ENCODE measurements at regions not wholly inside any gene's neighbourhood (a gene's known extent, or its start where the extent isn't known, plus 50 kb on each side); places are given as distances from the start of the nearest gene placed in this dataset.
"Not testable (repeated sequence)": the region's sequence is repeated elsewhere in the genome, so short reads cannot be mapped to it uniquely, and the experiment has no call there.

DNA sequence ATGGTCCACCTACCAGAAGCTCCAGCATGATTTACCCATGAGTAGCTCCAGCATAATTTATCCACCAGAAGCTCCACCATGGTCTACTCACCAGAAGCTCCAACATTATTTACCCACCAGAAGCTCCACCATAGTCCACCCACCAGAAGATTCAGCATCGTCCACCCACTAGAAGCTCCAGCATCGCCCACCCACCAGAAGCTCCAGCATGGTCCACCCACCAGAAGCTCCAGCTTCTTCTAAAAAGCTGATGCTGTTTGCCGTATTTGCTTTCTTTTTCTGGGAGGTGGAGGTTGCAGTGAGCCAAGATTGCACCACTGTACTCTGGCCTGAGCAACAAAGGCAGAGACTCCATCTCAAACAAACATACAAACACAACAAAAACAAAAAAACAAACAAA is 136.2 kb upstream of the TPTE start:
- H4K20me1 ChIP-seq (ENCODE audit: insufficient read depth, low read length); H2AFZ ChIP-seq (ENCODE audit: low read depth, low read length); H3K4me3 ChIP-seq (ENCODE audit: low read depth in 1 of 2, low read length in 2 of 2); H3K4me2 ChIP-seq (ENCODE audit: insufficient read depth, low read length); H3K79me2 ChIP-seq (ENCODE audit: insufficient read depth, low read length); H3K27ac ChIP-seq (ENCODE audit: low read length); H3K4me1 ChIP-seq (ENCODE audit: insufficient read depth, low read length); ATAC-seq (ENCODE audit: insufficient read depth, low read depth); H3K9ac ChIP-seq (ENCODE audit: low read depth, low read length); H3K27me3 ChIP-seq (ENCODE audit: insufficient read depth, low read length, poor library complexity); H3K36me3 ChIP-seq (ENCODE audit: insufficient read depth, low read length); DNase-seq: not testable (repeated sequence)
- peaks cover 41% of the 10 kb centered on the region for H3K9me3 ChIP-seq (ENCODE audit: insufficient read depth, low read length, severe bottlenecking)

DNA sequence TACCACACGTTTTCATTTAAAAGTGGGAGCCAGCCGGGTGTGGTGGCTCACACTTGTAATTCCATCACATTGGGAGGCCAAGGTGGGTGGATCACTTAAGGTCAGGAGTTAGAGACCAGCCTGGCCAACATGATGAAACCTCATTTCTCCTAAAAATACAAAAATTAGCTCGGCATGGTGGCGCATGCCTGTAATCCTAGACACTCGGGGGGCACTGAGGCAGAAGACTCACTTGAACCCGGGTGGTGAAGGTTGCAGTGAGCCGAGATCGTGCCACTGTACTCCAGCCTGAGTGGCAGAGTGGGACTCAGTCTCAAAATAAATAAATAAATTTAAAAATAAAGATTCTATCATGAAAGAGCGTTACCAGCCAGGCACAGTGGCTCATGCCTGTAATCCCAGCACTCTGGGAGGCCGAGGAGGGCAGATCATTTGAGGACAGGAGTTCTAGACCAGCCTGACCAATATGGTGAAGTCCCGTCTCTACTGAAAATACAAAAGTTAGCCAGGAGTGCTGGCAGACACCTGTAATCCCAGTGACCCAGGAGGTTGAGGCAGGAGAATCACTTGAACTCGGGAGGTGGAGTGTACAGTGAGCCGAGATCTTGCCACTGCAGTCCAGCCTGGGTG is 135.4 kb upstream of the TPTE start:
- not testable (repeated sequence) for H3K4me3 ChIP-seq (ENCODE audit: low read depth in 1 of 2, low read length in 2 of 2); H3K4me2 ChIP-seq (ENCODE audit: insufficient read depth, low read length); H3K27me3 ChIP-seq (ENCODE audit: insufficient read depth, low read length, poor library complexity); DNase-seq; H3K36me3 ChIP-seq (ENCODE audit: insufficient read depth, low read length); H3K27ac ChIP-seq (ENCODE audit: low read length); H3K4me1 ChIP-seq (ENCODE audit: insufficient read depth, low read length); H3K9ac ChIP-seq (ENCODE audit: low read depth, low read length); H2AFZ ChIP-seq (ENCODE audit: low read depth, low read length); H4K20me1 ChIP-seq (ENCODE audit: insufficient read depth, low read length); H3K79me2 ChIP-seq (ENCODE audit: insufficient read depth, low read length)
- H3K9me3 ChIP-seq (ENCODE audit: insufficient read depth, low read length, severe bottlenecking) = peaks cover 39% of the 10 kb centered on the region
- 0 out of 3 replicates have a peak, but pooled peaks have one; percentile 32 for ATAC-seq (ENCODE audit: insufficient read depth, low read depth)

DNA sequence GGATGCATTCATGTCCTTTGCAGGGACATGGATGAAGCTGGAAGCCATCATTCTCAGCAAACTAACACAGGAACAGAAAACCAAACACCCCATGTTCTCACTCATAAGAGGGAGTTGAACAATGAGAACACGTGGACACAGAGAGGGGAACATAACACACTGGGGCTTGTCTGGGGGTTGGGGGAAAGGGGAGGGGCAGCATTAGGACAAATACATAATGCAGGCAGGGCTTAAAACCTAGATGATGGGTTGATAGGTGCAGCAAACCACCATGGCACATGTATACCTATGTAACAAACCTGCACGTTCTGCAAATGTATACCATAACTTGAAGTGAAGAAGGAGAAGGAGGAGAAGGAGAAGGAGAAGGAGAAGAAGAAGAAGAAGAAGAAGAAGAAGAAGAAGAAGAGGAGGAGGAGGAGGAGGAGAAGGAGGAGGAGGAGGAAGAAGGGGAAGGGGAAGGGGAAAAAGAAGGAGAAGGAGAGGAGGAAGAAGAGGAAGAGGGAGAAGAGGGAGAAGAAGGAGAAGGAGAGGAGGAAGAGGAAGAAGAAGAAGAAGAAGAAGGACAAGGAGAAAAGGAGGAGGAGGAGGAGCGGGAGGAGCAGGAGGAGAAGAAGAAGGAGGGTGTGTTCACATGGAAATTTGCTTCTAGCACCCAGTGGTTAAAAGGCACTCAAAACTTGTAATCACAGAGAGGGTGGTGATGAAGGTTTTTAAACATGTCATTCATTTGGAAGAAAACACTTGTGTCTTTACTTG is 133.5 kb upstream of the TPTE start:
- H3K4me3 ChIP-seq (ENCODE audit: low read depth in 1 of 2, low read length in 2 of 2) = not testable (repeated sequence)
- peaks cover 26% of the 10 kb centered on the region for H3K9me3 ChIP-seq (ENCODE audit: insufficient read depth, low read length, severe bottlenecking)

DNA sequence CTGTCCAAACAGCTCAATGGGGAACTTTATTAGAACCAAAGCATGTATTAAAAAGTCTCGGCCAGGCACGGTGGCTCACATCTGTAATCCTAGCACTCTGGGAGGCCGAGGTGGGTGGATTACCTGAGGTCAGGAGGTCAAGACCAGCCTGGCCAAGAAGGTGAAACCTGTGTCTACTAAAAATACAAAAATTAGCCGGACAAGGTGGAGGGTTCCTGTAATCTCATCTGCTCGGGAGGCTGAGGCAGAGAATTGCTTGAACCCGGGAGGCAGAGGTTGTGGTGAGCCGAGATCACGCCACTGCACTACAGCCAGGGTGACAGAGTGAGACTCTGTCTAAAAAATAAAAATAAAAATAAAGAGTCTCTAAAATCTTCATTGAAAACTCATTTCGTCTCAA is 132.8 kb upstream of the TPTE start:
- not testable (repeated sequence) for H3K79me2 ChIP-seq (ENCODE audit: insufficient read depth, low read length); H3K4me3 ChIP-seq (ENCODE audit: low read depth in 1 of 2, low read length in 2 of 2); H4K20me1 ChIP-seq (ENCODE audit: insufficient read depth, low read length); H3K4me2 ChIP-seq (ENCODE audit: insufficient read depth, low read length); ATAC-seq (ENCODE audit: insufficient read depth, low read depth); H3K27ac ChIP-seq (ENCODE audit: low read length); H3K36me3 ChIP-seq (ENCODE audit: insufficient read depth, low read length); H3K4me1 ChIP-seq (ENCODE audit: insufficient read depth, low read length); H3K9ac ChIP-seq (ENCODE audit: low read depth, low read length); H2AFZ ChIP-seq (ENCODE audit: low read depth, low read length); H3K27me3 ChIP-seq (ENCODE audit: insufficient read depth, low read length, poor library complexity); DNase-seq
- H3K9me3 ChIP-seq (ENCODE audit: insufficient read depth, low read length, severe bottlenecking) = peaks cover 24% of the 10 kb centered on the region

More for the DNA sequence above, 133.5 kb upstream of the TPTE start:
- H3K27ac ChIP-seq (ENCODE audit: low read length); H3K79me2 ChIP-seq (ENCODE audit: insufficient read depth, low read length); DNase-seq; H3K4me2 ChIP-seq (ENCODE audit: insufficient read depth, low read length); H2AFZ ChIP-seq (ENCODE audit: low read depth, low read length); H4K20me1 ChIP-seq (ENCODE audit: insufficient read depth, low read length); ATAC-seq (ENCODE audit: insufficient read depth, low read depth); H3K4me1 ChIP-seq (ENCODE audit: insufficient read depth, low read length); H3K36me3 ChIP-seq (ENCODE audit: insufficient read depth, low read length); H3K9ac ChIP-seq (ENCODE audit: low read depth, low read length); H3K27me3 ChIP-seq (ENCODE audit: insufficient read depth, low read length, poor library complexity): not testable (repeated sequence)

DNA sequence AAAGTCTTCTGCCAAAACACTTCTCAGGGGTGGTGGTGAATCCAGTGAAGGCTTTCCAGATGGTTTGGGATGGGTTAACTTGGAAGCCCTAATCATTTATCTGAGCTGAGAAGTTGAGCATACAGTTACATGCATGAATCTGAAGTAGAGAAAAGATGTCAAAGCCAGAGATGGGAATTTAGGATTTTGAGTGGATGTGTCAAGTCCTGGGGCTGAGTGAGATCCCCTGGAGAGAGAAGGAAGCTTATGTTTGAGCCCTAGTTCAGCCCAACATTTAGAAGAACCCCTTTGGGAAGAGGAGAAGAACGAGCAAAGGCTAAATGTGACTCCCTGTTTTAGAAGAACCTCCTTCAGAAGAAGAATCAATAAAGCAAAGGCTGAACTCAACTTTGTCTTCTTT is 129.1 kb upstream of the TPTE start:
- not testable (repeated sequence) for H3K27me3 ChIP-seq (ENCODE audit: insufficient read depth, low read length, poor library complexity); H3K27ac ChIP-seq (ENCODE audit: low read length); H3K4me2 ChIP-seq (ENCODE audit: insufficient read depth, low read length); H3K36me3 ChIP-seq (ENCODE audit: insufficient read depth, low read length); H2AFZ ChIP-seq (ENCODE audit: low read depth, low read length); ATAC-seq (ENCODE audit: insufficient read depth, low read depth); H3K4me1 ChIP-seq (ENCODE audit: insufficient read depth, low read length); H3K79me2 ChIP-seq (ENCODE audit: insufficient read depth, low read length); H4K20me1 ChIP-seq (ENCODE audit: insufficient read depth, low read length); H3K4me3 ChIP-seq (ENCODE audit: low read depth in 1 of 2, low read length in 2 of 2); H3K9me3 ChIP-seq (ENCODE audit: insufficient read depth, low read length, severe bottlenecking); DNase-seq; H3K9ac ChIP-seq (ENCODE audit: low read depth, low read length)

DNA sequence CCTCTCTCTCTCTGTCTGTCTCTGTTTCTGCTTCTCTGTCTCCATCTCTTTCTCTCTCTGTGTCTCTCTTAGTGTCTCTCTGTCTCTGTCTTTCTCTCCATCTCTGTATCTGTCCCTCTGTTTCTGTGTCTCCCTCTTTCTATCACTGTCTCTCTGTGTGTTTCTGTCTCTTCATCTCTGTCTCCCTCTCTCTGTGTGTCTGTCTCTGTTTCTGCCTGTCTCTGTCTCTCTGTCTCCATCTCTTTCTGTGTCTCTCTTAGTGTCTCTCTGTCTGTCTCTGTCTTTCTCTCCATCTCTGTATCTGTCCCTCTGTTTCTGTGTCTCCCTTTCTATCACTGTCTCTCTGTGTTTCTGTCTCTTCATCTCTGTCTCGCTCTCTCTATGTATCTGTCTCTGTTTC is 125.4 kb upstream of the TPTE start:
- DNase-seq; H3K4me1 ChIP-seq (ENCODE audit: insufficient read depth, low read length); H2AFZ ChIP-seq (ENCODE audit: low read depth, low read length); H3K79me2 ChIP-seq (ENCODE audit: insufficient read depth, low read length); H3K36me3 ChIP-seq (ENCODE audit: insufficient read depth, low read length); H3K27ac ChIP-seq (ENCODE audit: low read length); H3K9ac ChIP-seq (ENCODE audit: low read depth, low read length); H3K27me3 ChIP-seq (ENCODE audit: insufficient read depth, low read length, poor library complexity); H3K9me3 ChIP-seq (ENCODE audit: insufficient read depth, low read length, severe bottlenecking); H3K4me3 ChIP-seq (ENCODE audit: low read depth in 1 of 2, low read length in 2 of 2); ATAC-seq (ENCODE audit: insufficient read depth, low read depth); H3K4me2 ChIP-seq (ENCODE audit: insufficient read depth, low read length); H4K20me1 ChIP-seq (ENCODE audit: insufficient read depth, low read length): not testable (repeated sequence)

DNA sequence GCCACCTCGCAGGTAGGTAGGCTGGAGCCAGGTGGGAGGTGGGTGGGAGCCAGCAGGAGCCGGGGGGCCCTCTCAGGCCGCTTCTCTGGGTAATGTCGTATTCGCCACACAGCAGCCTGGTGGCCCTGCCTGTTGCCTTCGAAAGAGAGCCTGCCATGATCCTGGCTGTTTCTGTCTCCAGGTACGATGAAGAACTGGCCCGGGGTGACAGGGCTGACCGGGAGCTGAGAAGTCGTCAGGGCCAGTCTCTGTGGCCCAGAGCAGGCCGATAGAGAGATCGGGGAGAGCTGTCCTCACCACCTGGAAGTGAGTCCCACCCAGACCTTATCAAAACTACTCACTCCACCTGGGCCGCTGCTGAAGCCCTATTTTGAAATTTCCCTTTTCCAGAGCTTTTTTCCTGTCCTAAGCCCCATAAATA is 123.9 kb upstream of the TPTE start:
- not testable (repeated sequence) for H3K4me1 ChIP-seq (ENCODE audit: insufficient read depth, low read length); H3K9ac ChIP-seq (ENCODE audit: low read depth, low read length); H3K27ac ChIP-seq (ENCODE audit: low read length); H3K4me3 ChIP-seq (ENCODE audit: low read depth in 1 of 2, low read length in 2 of 2); H3K79me2 ChIP-seq (ENCODE audit: insufficient read depth, low read length); H2AFZ ChIP-seq (ENCODE audit: low read depth, low read length); H3K36me3 ChIP-seq (ENCODE audit: insufficient read depth, low read length); H3K27me3 ChIP-seq (ENCODE audit: insufficient read depth, low read length, poor library complexity); H4K20me1 ChIP-seq (ENCODE audit: insufficient read depth, low read length); ATAC-seq (ENCODE audit: insufficient read depth, low read depth); DNase-seq; H3K4me2 ChIP-seq (ENCODE audit: insufficient read depth, low read length)
- peaks cover 18% of the 10 kb centered on the region for H3K9me3 ChIP-seq (ENCODE audit: insufficient read depth, low read length, severe bottlenecking)

DNA sequence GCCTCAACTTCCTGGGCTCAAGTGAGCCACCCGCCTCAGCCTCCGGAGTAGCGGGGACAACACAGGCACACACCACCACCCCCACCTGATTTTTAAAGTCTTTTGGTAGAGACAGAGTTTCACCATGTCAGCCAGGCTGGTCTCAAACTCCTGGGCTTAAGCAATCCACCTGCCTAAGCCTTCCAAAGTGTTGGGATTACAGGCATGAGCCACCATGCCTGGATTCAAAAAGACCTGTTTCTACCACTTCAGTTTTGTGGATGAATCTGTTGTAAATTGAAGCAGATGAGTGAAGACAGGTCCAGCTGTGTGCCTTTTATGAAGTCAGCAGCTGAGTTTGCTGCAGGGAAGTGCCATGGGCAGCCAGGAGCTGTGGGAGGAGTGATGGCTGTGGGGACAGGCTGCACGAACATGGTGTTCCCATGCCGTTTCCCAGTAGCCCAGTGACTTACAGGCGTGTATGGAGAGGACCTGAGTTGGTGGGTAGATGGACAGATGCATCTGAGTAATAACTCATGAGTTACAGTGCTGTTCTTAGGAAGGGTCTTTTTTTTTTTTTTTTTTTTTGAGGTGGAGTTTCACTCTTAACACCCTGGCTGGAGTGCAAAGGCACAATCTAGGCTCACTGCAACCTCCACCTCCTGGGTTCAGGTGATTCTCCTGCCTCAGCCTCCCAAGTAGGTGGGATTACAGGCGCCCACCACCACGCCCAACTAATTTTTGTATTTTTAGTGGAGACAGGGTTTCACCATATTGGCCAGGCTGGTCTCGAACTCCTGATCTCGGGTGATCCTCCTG is 122.5 kb upstream of the TPTE start:
- H3K27me3 ChIP-seq (ENCODE audit: insufficient read depth, low read length, poor library complexity); DNase-seq; H3K4me1 ChIP-seq (ENCODE audit: insufficient read depth, low read length); H3K79me2 ChIP-seq (ENCODE audit: insufficient read depth, low read length); H3K36me3 ChIP-seq (ENCODE audit: insufficient read depth, low read length); H3K9ac ChIP-seq (ENCODE audit: low read depth, low read length); H2AFZ ChIP-seq (ENCODE audit: low read depth, low read length); H3K4me3 ChIP-seq (ENCODE audit: low read depth in 1 of 2, low read length in 2 of 2); H3K4me2 ChIP-seq (ENCODE audit: insufficient read depth, low read length); H3K27ac ChIP-seq (ENCODE audit: low read length); H4K20me1 ChIP-seq (ENCODE audit: insufficient read depth, low read length); ATAC-seq (ENCODE audit: insufficient read depth, low read depth): not testable (repeated sequence)
- peaks cover 31% of the 10 kb centered on the region for H3K9me3 ChIP-seq (ENCODE audit: insufficient read depth, low read length, severe bottlenecking)
